HEK293 (cell line): ENCODE measurements at regions not wholly inside any gene's neighbourhood (a gene's known extent, or its start where the extent isn't known, plus 50 kb on each side); places are given as distances from the start of the nearest gene placed in this dataset.

ENCODE experiments used
- ATF2 ChIP-seq: fragments of 450-650 bp; formaldehyde crosslinking; IDR thresholded peaks from 2 replicates; pipeline ENCODE4 v1.5.1; 2016; ENCODE audit warnings: missing biosample characterization, missing genetic modification characterization, low read depth
- CTCF ChIP-seq: fragments of 450-650 bp; formaldehyde crosslinking; IDR thresholded peaks from 2 replicates; pipeline ENCODE4 v1.5.1; 2016; ENCODE audit warnings: missing biosample characterization, missing genetic modification characterization
- KLF9 ChIP-seq: fragments of 450-650 bp; formaldehyde crosslinking; IDR thresholded peaks from 2 replicates; pipeline ENCODE4 v1.5.1; 2016; ENCODE audit warnings: missing biosample characterization, missing genetic modification characterization, low read depth
- PATZ1 ChIP-seq: fragments of 450-650 bp; formaldehyde crosslinking; IDR thresholded peaks from 2 replicates; pipeline ENCODE4 v1.5.1; 2016; ENCODE audit warnings: missing biosample characterization, missing genetic modification characterization
- SCRT1 ChIP-seq: fragments of 450-650 bp; formaldehyde crosslinking; IDR thresholded peaks from 2 replicates; pipeline ENCODE4 v1.5.1; 2016; ENCODE audit warnings: missing biosample characterization, missing genetic modification characterization, borderline replicate concordance
- TSHZ1 ChIP-seq: fragments of 450-650 bp; formaldehyde crosslinking; IDR thresholded peaks from 2 replicates; pipeline ENCODE4 v1.5.1; 2016; ENCODE audit warnings: missing biosample characterization, missing genetic modification characterization, borderline replicate concordance
- ZNF23 ChIP-seq: fragments of 450-650 bp; formaldehyde crosslinking; IDR thresholded peaks from 2 replicates; pipeline ENCODE4 v1.5.1; 2016; ENCODE audit warnings: missing biosample characterization, missing genetic modification characterization, borderline replicate concordance
- ZNF280D ChIP-seq: fragments of 450-650 bp; formaldehyde crosslinking; IDR thresholded peaks from 2 replicates; pipeline ENCODE4 v1.5.1; 2016; ENCODE audit warnings: missing biosample characterization, missing genetic modification characterization
- ZNF311 ChIP-seq: fragments of 450-650 bp; formaldehyde crosslinking; IDR thresholded peaks from 2 replicates; pipeline ENCODE4 v1.5.1; 2017; ENCODE audit warnings: missing biosample characterization, missing genetic modification characterization, borderline replicate concordance
- ZNF394 ChIP-seq: fragments of 450-650 bp; formaldehyde crosslinking; IDR thresholded peaks from 2 replicates; pipeline ENCODE4 v1.5.1; 2016; ENCODE audit warnings: missing biosample characterization, missing genetic modification characterization, mild to moderate bottlenecking, moderate library complexity, borderline replicate concordance

- TF ChIP-seq ZNF394 (tag by site-specific recombination) (no peak), SCRT1 (0 out of 2 replicates have a peak, but pooled peaks have one; percentile 16), TSHZ1 (tag by site-specific recombination) (no peak), CTCF (tag by site-specific recombination) (no peak), ZNF311 (no peak), KLF9 (tag by site-specific recombination) (no peak), ATF2 (tag by site-specific recombination) (no peak), ZNF280D (tag by site-specific recombination) (no peak), ZNF23 (tag by site-specific recombination) (no peak), PATZ1 (tag by site-specific recombination) (no peak)
Observed at GRCh38 chr9:86488794-86489193, 134.6 kb upstream of the TUT7 start.
